ENCODE measurements at regions not wholly inside any gene's neighbourhood (a gene's known extent, or its start where the extent isn't known, plus 50 kb on each side); places are given as distances from the start of the nearest gene placed in this dataset.
"Not testable (repeated sequence)": the region's sequence is repeated elsewhere in the genome, so short reads cannot be mapped to it uniquely, and the experiment has no call there.

- no peaks in the 10 kb centered on the region for H3K36me3 ChIP-seq (ENCODE audit: insufficient read depth, low read length)
- H3K9me3 ChIP-seq (ENCODE audit: low read length), result no peaks in the 10 kb centered on the region
- no peak overlapping the region for H2AFZ ChIP-seq (ENCODE audit: low read depth, low read length)
- H3K4me3 ChIP-seq (ENCODE audit: low read length), result no peak overlapping the region
- no peaks in the 10 kb centered on the region for H3K4me1 ChIP-seq (ENCODE audit: insufficient read depth, low read length)
- peaks cover 5% of the 10 kb centered on the region for H3K27me3 ChIP-seq (ENCODE audit: insufficient read depth, low read length)
Observed at GRCh38 chr16:5917436-5918195, 820.0 kb upstream of the EEF2KMT start.

- H3K27me3 ChIP-seq (ENCODE audit: insufficient read depth, low read length), result peaks cover 5% of the 10 kb centered on the region
- H3K4me1 ChIP-seq (ENCODE audit: insufficient read depth, low read length), result no peaks in the 10 kb centered on the region
- no peak overlapping the region for H2AFZ ChIP-seq (ENCODE audit: low read depth, low read length)
- no peaks in the 10 kb centered on the region for H3K9me3 ChIP-seq (ENCODE audit: low read length)
- no peak overlapping the region for H3K4me3 ChIP-seq (ENCODE audit: low read length)
- no peaks in the 10 kb centered on the region for H3K36me3 ChIP-seq (ENCODE audit: insufficient read depth, low read length)
Observed at GRCh38 chr16:5916711-5917191, 819.2 kb upstream of the EEF2KMT start.

GRCh38 chr16:5911241-5911640 lies 813.6 kb upstream of the EEF2KMT start:
- Histone ChIP-seq H3K4me3 (ENCODE audit: low read length) (no peak overlapping the region), H2AFZ (ENCODE audit: low read depth, low read length) (no peak overlapping the region), H3K4me1 (ENCODE audit: insufficient read depth, low read length) (no peaks in the 10 kb centered on the region)

GRCh38 chr16:5909556-5909955 lies 812.0 kb upstream of the EEF2KMT start:
- H3K36me3 ChIP-seq (ENCODE audit: insufficient read depth, low read length); H3K27me3 ChIP-seq (ENCODE audit: insufficient read depth, low read length); H2AFZ ChIP-seq (ENCODE audit: low read depth, low read length); H3K4me1 ChIP-seq (ENCODE audit: insufficient read depth, low read length); H3K4me3 ChIP-seq (ENCODE audit: low read length); H3K9me3 ChIP-seq (ENCODE audit: low read length): not testable (repeated sequence)

More at GRCh38 chr16:5911241-5911640, 813.6 kb upstream of the EEF2KMT start:
- no peaks in the 10 kb centered on the region for H3K27me3 ChIP-seq (ENCODE audit: insufficient read depth, low read length)
- no peaks in the 10 kb centered on the region for H3K9me3 ChIP-seq (ENCODE audit: low read length)
- H3K36me3 ChIP-seq (ENCODE audit: insufficient read depth, low read length), result no peaks in the 10 kb centered on the region

- H2AFZ ChIP-seq (ENCODE audit: low read depth, low read length), result no peak overlapping the region
- H3K4me3 ChIP-seq (ENCODE audit: low read length), result no peak overlapping the region
- H3K36me3 ChIP-seq (ENCODE audit: insufficient read depth, low read length), result no peaks in the 10 kb centered on the region
- no peaks in the 10 kb centered on the region for H3K9me3 ChIP-seq (ENCODE audit: low read length)
- H3K27me3 ChIP-seq (ENCODE audit: insufficient read depth, low read length), result no peaks in the 10 kb centered on the region
- no peaks in the 10 kb centered on the region for H3K4me1 ChIP-seq (ENCODE audit: insufficient read depth, low read length)
Observed at GRCh38 chr16:5907544-5907943, 809.9 kb upstream of the EEF2KMT start.

GRCh38 chr16:5906351-5906750 lies 808.8 kb upstream of the EEF2KMT start:
- no peak overlapping the region for H2AFZ ChIP-seq (ENCODE audit: low read depth, low read length)
- no peaks in the 10 kb centered on the region for H3K4me1 ChIP-seq (ENCODE audit: insufficient read depth, low read length)
- no peak overlapping the region for H3K4me3 ChIP-seq (ENCODE audit: low read length)
- H3K36me3 ChIP-seq (ENCODE audit: insufficient read depth, low read length), result no peaks in the 10 kb centered on the region
- no peaks in the 10 kb centered on the region for H3K27me3 ChIP-seq (ENCODE audit: insufficient read depth, low read length)
- H3K9me3 ChIP-seq (ENCODE audit: low read length), result no peaks in the 10 kb centered on the region

- Histone ChIP-seq H2AFZ (ENCODE audit: low read depth, low read length) (no peak overlapping the region), H3K4me3 (ENCODE audit: low read length) (no peak overlapping the region), H3K36me3 (ENCODE audit: insufficient read depth, low read length) (no peaks in the 10 kb centered on the region), H3K27me3 (ENCODE audit: insufficient read depth, low read length) (no peaks in the 10 kb centered on the region), H3K9me3 (ENCODE audit: low read length) (no peaks in the 10 kb centered on the region), H3K4me1 (ENCODE audit: insufficient read depth, low read length) (no peaks in the 10 kb centered on the region)
Observed at GRCh38 chr16:5905935-5906334, 808.3 kb upstream of the EEF2KMT start.

- no peak overlapping the region for H3K4me3 ChIP-seq (ENCODE audit: low read length)
- H3K27me3 ChIP-seq (ENCODE audit: insufficient read depth, low read length), result no peaks in the 10 kb centered on the region
- no peaks in the 10 kb centered on the region for H3K9me3 ChIP-seq (ENCODE audit: low read length)
- no peaks in the 10 kb centered on the region for H3K36me3 ChIP-seq (ENCODE audit: insufficient read depth, low read length)
- no peak overlapping the region for H2AFZ ChIP-seq (ENCODE audit: low read depth, low read length)
- no peaks in the 10 kb centered on the region for H3K4me1 ChIP-seq (ENCODE audit: insufficient read depth, low read length)
Observed at GRCh38 chr16:5903832-5904231, 806.2 kb upstream of the EEF2KMT start.

GRCh38 chr16:5903153-5903552 lies 805.6 kb upstream of the EEF2KMT start:
- no peaks in the 10 kb centered on the region for H3K27me3 ChIP-seq (ENCODE audit: insufficient read depth, low read length)
- no peak overlapping the region for H2AFZ ChIP-seq (ENCODE audit: low read depth, low read length)
- H3K9me3 ChIP-seq (ENCODE audit: low read length), result no peaks in the 10 kb centered on the region

GRCh38 chr16:5900046-5900445 lies 802.5 kb upstream of the EEF2KMT start:
- Histone ChIP-seq H3K9me3 (ENCODE audit: low read length) (no peaks in the 10 kb centered on the region), H2AFZ (ENCODE audit: low read depth, low read length) (no peak overlapping the region), H3K4me1 (ENCODE audit: insufficient read depth, low read length) (no peaks in the 10 kb centered on the region)

More at GRCh38 chr16:5903153-5903552, 805.6 kb upstream of the EEF2KMT start:
- H3K4me1 ChIP-seq (ENCODE audit: insufficient read depth, low read length), result no peaks in the 10 kb centered on the region
- H3K36me3 ChIP-seq (ENCODE audit: insufficient read depth, low read length), result no peaks in the 10 kb centered on the region
- no peak overlapping the region for H3K4me3 ChIP-seq (ENCODE audit: low read length)

GRCh38 chr16:5895976-5896375 lies 798.4 kb upstream of the EEF2KMT start:
- H3K27me3 ChIP-seq (ENCODE audit: insufficient read depth, low read length), result no peaks in the 10 kb centered on the region

More at GRCh38 chr16:5900046-5900445, 802.5 kb upstream of the EEF2KMT start:
- H3K4me3 ChIP-seq (ENCODE audit: low read length), result no peak overlapping the region
- H3K27me3 ChIP-seq (ENCODE audit: insufficient read depth, low read length), result no peaks in the 10 kb centered on the region
- H3K36me3 ChIP-seq (ENCODE audit: insufficient read depth, low read length), result no peaks in the 10 kb centered on the region

GRCh38 chr16:5895137-5895536 lies 797.5 kb upstream of the EEF2KMT start:
- Histone ChIP-seq H3K4me1 (ENCODE audit: insufficient read depth, low read length) (no peaks in the 10 kb centered on the region), H3K36me3 (ENCODE audit: insufficient read depth, low read length) (no peaks in the 10 kb centered on the region), H3K27me3 (ENCODE audit: insufficient read depth, low read length) (no peaks in the 10 kb centered on the region), H3K4me3 (ENCODE audit: low read length) (no peak overlapping the region), H2AFZ (ENCODE audit: low read depth, low read length) (no peak overlapping the region), H3K9me3 (ENCODE audit: low read length) (no peaks in the 10 kb centered on the region)

More at GRCh38 chr16:5895976-5896375, 798.4 kb upstream of the EEF2KMT start:
- H3K9me3 ChIP-seq (ENCODE audit: low read length), result no peaks in the 10 kb centered on the region
- no peak overlapping the region for H3K4me3 ChIP-seq (ENCODE audit: low read length)
- no peaks in the 10 kb centered on the region for H3K36me3 ChIP-seq (ENCODE audit: insufficient read depth, low read length)
- H3K4me1 ChIP-seq (ENCODE audit: insufficient read depth, low read length), result no peaks in the 10 kb centered on the region
- H2AFZ ChIP-seq (ENCODE audit: low read depth, low read length), result no peak overlapping the region

- Histone ChIP-seq H3K4me3 (ENCODE audit: low read length) (no peak overlapping the region), H3K4me1 (ENCODE audit: insufficient read depth, low read length) (no peaks in the 10 kb centered on the region), H2AFZ (ENCODE audit: low read depth, low read length) (no peak overlapping the region), H3K27me3 (ENCODE audit: insufficient read depth, low read length) (no peaks in the 10 kb centered on the region), H3K36me3 (ENCODE audit: insufficient read depth, low read length) (no peaks in the 10 kb centered on the region), H3K9me3 (ENCODE audit: low read length) (no peaks in the 10 kb centered on the region)
Observed at GRCh38 chr16:5891296-5891695, 793.7 kb upstream of the EEF2KMT start.

GRCh38 chr16:5885521-5885920 lies 787.9 kb upstream of the EEF2KMT start:
- no peaks in the 10 kb centered on the region for H3K27me3 ChIP-seq (ENCODE audit: insufficient read depth, low read length)
- H3K36me3 ChIP-seq (ENCODE audit: insufficient read depth, low read length), result no peaks in the 10 kb centered on the region
- no peaks in the 10 kb centered on the region for H3K4me1 ChIP-seq (ENCODE audit: insufficient read depth, low read length)
- H3K4me3 ChIP-seq (ENCODE audit: low read length), result no peak overlapping the region
- no peak overlapping the region for H2AFZ ChIP-seq (ENCODE audit: low read depth, low read length)
- no peaks in the 10 kb centered on the region for H3K9me3 ChIP-seq (ENCODE audit: low read length)

Measured in neuron (in vitro differentiated cells).